ENCODE measurements at regions not wholly inside any gene's neighbourhood (a gene's known extent, or its start where the extent isn't known, plus 50 kb on each side); places are given as distances from the start of the nearest gene placed in this dataset.

DNA sequence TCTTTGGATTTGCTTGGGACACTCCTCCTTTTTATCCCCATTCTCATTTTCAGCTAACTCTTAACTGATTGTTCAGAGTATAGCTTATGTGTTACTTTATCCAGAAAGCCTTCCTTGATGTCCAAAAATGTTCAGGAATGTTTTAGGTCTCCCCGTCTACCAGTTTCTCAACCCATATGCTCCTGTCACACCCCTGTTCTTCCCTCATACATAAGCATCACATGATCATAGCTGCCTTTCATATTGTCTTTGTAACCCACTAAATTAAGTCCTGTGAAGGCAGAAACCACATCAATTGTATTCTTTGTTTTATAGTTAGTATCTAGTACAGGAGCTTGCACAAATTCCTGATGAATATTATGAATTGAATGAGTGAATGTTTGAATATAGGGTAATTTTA is 321.9 kb upstream of the ACTBL2 start:
- no peak overlapping the region for H3K27ac ChIP-seq

DNA sequence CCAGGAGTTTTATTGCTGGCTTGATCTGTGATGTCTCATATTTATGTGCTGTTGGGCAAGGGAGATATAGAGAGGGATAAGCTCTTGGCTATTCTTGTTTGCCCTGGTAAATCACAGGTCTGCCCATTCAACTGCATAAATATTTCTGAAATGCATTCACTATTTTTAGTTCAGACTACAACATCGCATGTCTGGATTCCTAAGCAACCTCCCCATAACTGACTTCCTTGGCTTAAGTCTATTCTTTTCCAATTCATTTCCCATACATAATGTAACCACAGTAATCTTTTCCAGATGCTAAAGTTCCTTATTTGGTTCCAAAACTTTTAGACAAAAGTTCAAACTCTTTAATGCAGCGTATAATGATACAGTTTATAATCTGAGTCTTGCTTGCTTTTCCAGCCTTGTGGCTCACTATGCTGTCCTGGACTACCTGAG is 321.4 kb upstream of the ACTBL2 start:
- Histone ChIP-seq H3K36me3 (no peaks in the 10 kb centered on the region), H3K9me3 (no peaks in the 10 kb centered on the region), H3K4me3 (no peak overlapping the region), H3K27ac (no peak overlapping the region), H3K27me3 (no peaks in the 10 kb centered on the region), H3K4me1 (peaks cover 0 to 9% of the 10 kb centered on the region in 2 donors)
- no peak for DNase-seq (ENCODE audit: low spot score in 2 of 2)
- intact Hi-C loops (cut with DNase I) = no loop called here
- no peak for TF ChIP-seq CTCF (IDR thresholded peaks at IDR 0.05)

More for the DNA sequence above, 321.9 kb upstream of the ACTBL2 start:
- H3K4me3 ChIP-seq = no peak overlapping the region
- DNase-seq (ENCODE audit: low spot score in 2 of 2) = no peak
- peaks cover 0 to 9% of the 10 kb centered on the region in 2 donors for H3K4me1 ChIP-seq
- intact Hi-C loops (cut with DNase I) = no loop called here
- TF ChIP-seq CTCF (IDR thresholded peaks at IDR 0.05) = no peak
- H3K36me3 ChIP-seq = no peaks in the 10 kb centered on the region
- H3K27me3 ChIP-seq = no peaks in the 10 kb centered on the region
- H3K9me3 ChIP-seq = no peaks in the 10 kb centered on the region

DNA sequence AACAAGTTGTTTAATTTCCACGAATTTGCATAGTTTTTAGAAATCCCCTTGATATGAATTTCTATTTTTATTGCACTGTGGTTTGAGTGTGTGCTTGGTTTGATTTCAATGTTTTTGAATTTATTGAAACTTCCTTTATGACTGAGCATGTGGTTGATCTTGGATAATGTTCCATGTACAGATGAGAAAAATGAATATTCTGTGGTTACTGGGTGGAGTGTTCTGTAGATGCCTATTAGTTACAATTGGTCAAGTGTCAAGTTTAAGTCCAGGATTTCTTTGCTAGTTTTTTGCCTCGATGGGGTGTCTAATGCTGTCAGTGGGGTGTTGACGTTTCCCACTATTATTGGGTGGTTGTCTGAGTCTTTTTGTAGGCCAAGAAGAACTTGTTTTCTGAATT is 319.5 kb upstream of the ACTBL2 start:
- no peaks in the 10 kb centered on the region for H3K36me3 ChIP-seq
- H3K9me3 ChIP-seq = no peaks in the 10 kb centered on the region
- H3K27ac ChIP-seq = no peak overlapping the region
- no peak for DNase-seq (ENCODE audit: low spot score in 2 of 2)
- no peak overlapping the region for H3K4me3 ChIP-seq
- H3K4me1 ChIP-seq = peaks cover 0 to 9% of the 10 kb centered on the region in 2 donors
- no peak for TF ChIP-seq CTCF (IDR thresholded peaks at IDR 0.05)
- H3K27me3 ChIP-seq = no peaks in the 10 kb centered on the region
- intact Hi-C loops (cut with DNase I) = no loop called here

DNA sequence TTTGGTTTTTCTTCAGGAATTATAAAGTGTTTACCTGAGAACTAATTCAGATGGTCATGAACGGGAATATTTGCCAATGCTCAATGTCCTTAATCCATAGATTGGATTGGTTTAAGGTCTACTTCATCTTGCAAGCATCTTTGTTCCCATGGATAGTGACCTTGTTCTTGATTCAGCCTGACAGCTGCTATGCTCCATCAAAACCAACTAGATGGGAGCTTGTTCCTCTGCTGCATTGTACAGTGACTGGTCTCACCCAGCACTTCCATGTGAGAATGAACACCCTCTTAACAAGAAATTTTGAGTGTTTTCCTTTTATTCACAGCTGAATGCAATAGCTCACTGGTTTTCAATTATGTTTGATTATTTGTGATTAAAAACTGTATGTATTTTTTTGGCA is 312.6 kb upstream of the ACTBL2 start:
- Histone ChIP-seq H3K36me3 (no peaks in the 10 kb centered on the region), H3K27ac (no peak overlapping the region), H3K9me3 (no peaks in the 10 kb centered on the region), H3K4me3 (no peak overlapping the region), H3K4me1 (no peaks in the 10 kb centered on the region), H3K27me3 (no peaks in the 10 kb centered on the region)
- DNase-seq (ENCODE audit: low spot score in 2 of 2) = no peak
- TF ChIP-seq CTCF (IDR thresholded peaks at IDR 0.05) = no peak
- intact Hi-C loops (cut with DNase I) = no loop called here

DNA sequence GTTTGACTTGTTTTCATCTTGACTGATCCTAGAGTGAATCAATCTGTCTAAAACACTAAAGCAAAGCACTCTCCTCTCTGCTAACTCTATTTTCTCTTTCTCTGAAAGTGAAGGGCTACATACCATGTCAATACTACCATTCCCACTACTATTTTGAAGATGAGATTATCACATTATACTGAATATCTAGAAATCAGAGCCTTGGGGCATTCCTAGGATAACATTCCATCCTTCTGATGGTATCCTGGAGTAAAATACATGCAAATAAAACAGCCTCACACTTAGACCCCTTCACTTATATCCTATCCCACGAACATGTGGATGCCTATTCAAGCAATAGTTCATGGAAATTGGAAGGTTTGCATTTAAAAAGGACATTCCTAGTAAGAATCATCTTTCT is 309.3 kb upstream of the ACTBL2 start:
- no peak for TF ChIP-seq CTCF (IDR thresholded peaks at IDR 0.05)
- H3K36me3 ChIP-seq = no peaks in the 10 kb centered on the region
- no peaks in the 10 kb centered on the region for H3K27me3 ChIP-seq
- no peak overlapping the region for H3K4me3 ChIP-seq
- H3K9me3 ChIP-seq = no peaks in the 10 kb centered on the region
- no peaks in the 10 kb centered on the region for H3K4me1 ChIP-seq
- no peak overlapping the region for H3K27ac ChIP-seq
- DNase-seq (ENCODE audit: low spot score in 2 of 2) = no peak
- intact Hi-C loops (cut with DNase I) = no loop called here

GRCh38 chr5:57785946-57786345 is 303.3 kb upstream of the ACTBL2 start:
- Histone ChIP-seq H3K27me3 (no peaks in the 10 kb centered on the region), H3K27ac (no peak overlapping the region), H3K36me3 (no peaks in the 10 kb centered on the region), H3K9me3 (no peaks in the 10 kb centered on the region), H3K4me3 (no peak overlapping the region), H3K4me1 (peaks cover 0 to 2% of the 10 kb centered on the region in 2 donors)
- intact Hi-C loops (cut with DNase I) = no loop called here
- DNase-seq (ENCODE audit: low spot score in 2 of 2) = no peak
- TF ChIP-seq CTCF (IDR thresholded peaks at IDR 0.05) = no peak
